ENCODE measurements at regions not wholly inside any gene's neighbourhood (a gene's known extent, or its start where the extent isn't known, plus 50 kb on each side); places are given as distances from the start of the nearest gene placed in this dataset.

DNA sequence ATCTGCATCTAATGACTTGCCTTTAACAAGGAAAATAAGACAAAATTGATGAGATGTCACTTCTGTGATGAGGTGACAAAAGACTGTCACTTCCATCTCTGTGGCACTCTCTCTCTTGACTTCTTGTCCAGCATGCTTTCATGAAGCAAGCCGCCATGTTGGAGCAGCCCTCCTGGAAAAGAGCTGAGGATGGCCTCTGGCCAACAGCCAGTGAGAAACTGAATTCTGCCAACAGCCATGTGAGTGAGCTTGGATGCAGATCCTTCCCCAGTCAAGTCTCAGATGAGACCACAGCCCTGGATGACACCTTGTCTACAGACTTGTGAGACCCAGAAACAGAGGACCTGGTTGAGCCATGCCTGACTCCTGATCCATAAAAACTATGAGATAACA lies 412.6 kb upstream of the SHH start:
- TF ChIP-seq, protein P1, sequence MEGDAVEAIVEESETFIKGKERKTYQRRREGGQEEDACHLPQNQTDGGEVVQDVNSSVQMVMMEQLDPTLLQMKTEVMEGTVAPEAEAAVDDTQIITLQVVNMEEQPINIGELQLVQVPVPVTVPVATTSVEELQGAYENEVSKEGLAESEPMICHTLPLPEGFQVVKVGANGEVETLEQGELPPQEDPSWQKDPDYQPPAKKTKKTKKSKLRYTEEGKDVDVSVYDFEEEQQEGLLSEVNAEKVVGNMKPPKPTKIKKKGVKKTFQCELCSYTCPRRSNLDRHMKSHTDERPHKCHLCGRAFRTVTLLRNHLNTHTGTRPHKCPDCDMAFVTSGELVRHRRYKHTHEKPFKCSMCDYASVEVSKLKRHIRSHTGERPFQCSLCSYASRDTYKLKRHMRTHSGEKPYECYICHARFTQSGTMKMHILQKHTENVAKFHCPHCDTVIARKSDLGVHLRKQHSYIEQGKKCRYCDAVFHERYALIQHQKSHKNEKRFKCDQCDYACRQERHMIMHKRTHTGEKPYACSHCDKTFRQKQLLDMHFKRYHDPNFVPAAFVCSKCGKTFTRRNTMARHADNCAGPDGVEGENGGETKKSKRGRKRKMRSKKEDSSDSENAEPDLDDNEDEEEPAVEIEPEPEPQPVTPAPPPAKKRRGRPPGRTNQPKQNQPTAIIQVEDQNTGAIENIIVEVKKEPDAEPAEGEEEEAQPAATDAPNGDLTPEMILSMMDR (IDR thresholded peaks at IDR 0.05), result no peak
- TF ChIP-seq POLR2A (IDR thresholded peaks at IDR 0.05), result no peak
